GM23338 (cell line): ENCODE measurements at regions not wholly inside any gene's neighbourhood (a gene's known extent, or its start where the extent isn't known, plus 50 kb on each side); places are given as distances from the start of the nearest gene placed in this dataset.

Source experiments
- ATAC-seq: fragments of 200-7000 bp; cut with Tn5 transposase; 3 replicates; pipeline ENCODE4 v1.9.1; 2020
- DNase-seq: peaks from one replicate; pipeline ENCODE4 v3.0.0-alpha.2; 2015; ENCODE audit warnings: low spot score
- H2AFZ ChIP-seq: fragments of 200-600 bp; sonication (generic); 2 replicates; pipeline ENCODE4 v1.8.0; 2016; ENCODE audit warnings: antibody characterized with exemption, mild to moderate bottlenecking, moderate library complexity
- H3F3A ChIP-seq: fragments of 200-600 bp; sonication (generic); replicated peaks from 2 replicates; pipeline ENCODE4 v1.8.0; 2017; ENCODE audit warnings: antibody characterized with exemption, mixed run types, low read depth
- H3K27ac ChIP-seq: fragments of 200-600 bp; sonication (generic); 2 replicates; pipeline ENCODE4 v1.6.1; 2016; ENCODE audit warnings: low read depth
- H3K27me3 ChIP-seq: fragments of 200-600 bp; sonication (generic); 2 replicates; pipeline ENCODE4 v1.8.0; 2016; ENCODE audit warnings: mild to moderate bottlenecking, mixed run types, moderate library complexity; ENCODE audit not compliant: insufficient read depth
- H3K36me3 ChIP-seq: fragments of 200-600 bp; sonication (generic); 2 replicates; pipeline ENCODE4 v1.8.0; 2016; ENCODE audit warnings: mild to moderate bottlenecking; ENCODE audit not compliant: insufficient read depth
- H3K4me1 ChIP-seq: fragments of 200-600 bp; sonication (generic); 2 replicates; pipeline ENCODE4 v1.8.0; 2016; ENCODE audit warnings: mild to moderate bottlenecking, moderate library complexity; ENCODE audit not compliant: insufficient read depth
- H3K4me2 ChIP-seq: fragments of 200-600 bp; sonication (generic); 2 replicates; pipeline ENCODE4 v1.7.1; 2017; ENCODE audit warnings: mixed run types
- H3K4me3 ChIP-seq: fragments of 200-600 bp; sonication (generic); 2 replicates; pipeline ENCODE4 v1.6.1; 2016; ENCODE audit warnings: mixed run types
- H3K79me2 ChIP-seq: fragments of 200-600 bp; sonication (generic); replicated peaks from 2 replicates; pipeline ENCODE4 v1.8.0; 2017; ENCODE audit warnings: mild to moderate bottlenecking; ENCODE audit not compliant: insufficient read depth
- H3K9me2 ChIP-seq: fragments of 200-600 bp; sonication (generic); 2 replicates; pipeline ENCODE4 v1.8.0; 2017; ENCODE audit not compliant: insufficient read depth
- H4K20me1 ChIP-seq: fragments of 200-600 bp; sonication (generic); replicated peaks from 2 replicates; pipeline ENCODE4 v1.8.0; 2017; ENCODE audit warnings: mild to moderate bottlenecking; ENCODE audit not compliant: insufficient read depth
- H3K27ac Mint-ChIP-seq: 2 replicates; pipeline ENCODE4 v1.8.0; 2020; ENCODE audit warnings: inconsistent platforms, mild to moderate bottlenecking, moderate library complexity, mixed read lengths
- H3K27me3 Mint-ChIP-seq: 3 replicates; pipeline ENCODE4 v1.8.0; 2022; ENCODE audit warnings: low read depth, mild to moderate bottlenecking, moderate library complexity, mixed read lengths, inconsistent platforms; ENCODE audit not compliant: insufficient read depth, poor library complexity
- H3K36me3 Mint-ChIP-seq: 3 replicates; pipeline ENCODE4 v1.8.0; 2021; ENCODE audit warnings: low read depth, mild to moderate bottlenecking, inconsistent platforms, moderate library complexity, mixed read lengths
- H3K4me1 Mint-ChIP-seq: 3 replicates; pipeline ENCODE4 v1.8.0; 2020; ENCODE audit warnings: mild to moderate bottlenecking, inconsistent platforms, mixed read lengths
- H3K4me3 Mint-ChIP-seq: 3 replicates; pipeline ENCODE4 v1.8.0; 2021; ENCODE audit warnings: moderate library complexity, mild to moderate bottlenecking, inconsistent platforms, mixed read lengths
- H3K9me3 Mint-ChIP-seq: 3 replicates; pipeline ENCODE4 v1.8.0; 2020; ENCODE audit warnings: moderate library complexity, mild to moderate bottlenecking, inconsistent platforms, mixed read lengths
- CREB1 ChIP-seq: fragments of 250-450 bp; sonication (Bioruptor Pico); IDR thresholded peaks from 2 replicates; pipeline ENCODE4 v1.5.0; 2020; ENCODE audit warnings: low read depth, mild to moderate bottlenecking, moderate library complexity
- EZH2 ChIP-seq: fragments of 200-600 bp; sonication (generic); IDR thresholded peaks from one replicate; pipeline ENCODE4 v1.8.0; 2017; ENCODE audit warnings: antibody characterized with exemption, mild to moderate bottlenecking, low read depth; ENCODE audit not compliant: unreplicated experiment
- EZH2phosphoT487 ChIP-seq: fragments of 200-600 bp; sonication (generic); IDR thresholded peaks from one replicate; pipeline ENCODE4 v1.8.1; 2018; ENCODE audit warnings: antibody characterized with exemption; ENCODE audit not compliant: unreplicated experiment
- JUNB ChIP-seq: IDR thresholded peaks from one replicate; pipeline ENCODE4 v1.6.1; 2016; ENCODE audit warnings: antibody characterized with exemption; ENCODE audit not compliant: unreplicated experiment
- NANOG ChIP-seq: IDR thresholded peaks from 2 replicates; pipeline ENCODE4 v1.6.1; 2016; ENCODE audit warnings: antibody characterized with exemption, borderline replicate concordance
- POLR2AphosphoS5 ChIP-seq: IDR thresholded peaks from 2 replicates; pipeline ENCODE4 v1.6.1; 2016; ENCODE audit warnings: antibody characterized with exemption, low read depth
- STAT1 ChIP-seq: IDR thresholded peaks from one replicate; pipeline ENCODE4 v1.6.1; 2016; ENCODE audit warnings: antibody characterized with exemption; ENCODE audit not compliant: unreplicated experiment
- ZNF114 ChIP-seq: fragments of 250-450 bp; sonication (Bioruptor Pico); IDR thresholded peaks from 2 replicates; pipeline ENCODE4 v1.5.0; 2020; ENCODE audit warnings: mild to moderate bottlenecking, moderate library complexity
- ZNF331 ChIP-seq: fragments of 250-450 bp; sonication (Bioruptor Pico); IDR thresholded peaks from 2 replicates; pipeline ENCODE4 v1.5.0; 2020; ENCODE audit warnings: low read depth, mild to moderate bottlenecking, moderate library complexity
- TF ChIP-seq, protein P1 (sequence below): fragments of 250-450 bp; sonication (Bioruptor Pico); IDR thresholded peaks from 2 replicates; pipeline ENCODE4 v1.5.0; 2020; ENCODE audit warnings: mild to moderate bottlenecking, moderate library complexity
- TF ChIP-seq, protein P2 (sequence below): IDR thresholded peaks from 2 replicates; pipeline ENCODE4 v1.6.1; 2016; ENCODE audit warnings: antibody characterized with exemption
- TF ChIP-seq, protein P3 (sequence below), 2 experiments: fragments of 200-600 bp in 1 of 2; sonication (generic) in 1 of 2; conservative IDR thresholded peaks; 2 replicates each; pipeline versions ENCODE4 v1.5.1 to v1.6.1; 2016 to 2017; ENCODE audit warnings: antibody characterized with exemption in 2 of 2, low read depth in 2 of 2, mild to moderate bottlenecking in 2 of 2, moderate library complexity in 1 of 2
- TF ChIP-seq, protein P4 (sequence below): IDR thresholded peaks from one replicate; pipeline ENCODE4 v1.6.1; 2018; ENCODE audit warnings: antibody characterized with exemption; ENCODE audit not compliant: unreplicated experiment

DNA sequence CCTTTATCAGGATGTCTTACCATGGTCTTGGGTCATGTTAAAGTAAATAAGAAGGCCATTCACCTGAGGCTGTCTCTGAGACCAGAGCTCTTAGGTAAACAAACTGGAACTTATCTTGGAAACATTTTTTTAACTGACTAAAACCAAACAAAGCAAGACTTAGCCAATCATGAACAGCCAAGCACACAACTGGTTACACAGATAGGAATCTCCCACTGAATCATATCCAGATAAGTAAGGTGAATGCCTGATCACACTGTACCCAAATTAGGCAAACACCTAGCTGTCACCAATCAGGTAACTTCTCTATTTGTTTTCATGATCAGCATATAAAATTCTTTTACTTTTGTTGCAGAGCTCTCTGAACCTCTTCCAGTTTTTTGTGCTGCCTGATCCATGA, 205.4 kb downstream of the CNTN3 start:
- Histone ChIP-seq H2AFZ (no peak overlapping the region), H3K36me3 (no peaks in the 10 kb centered on the region), H3K4me2 (no peak overlapping the region), H3K9me2 (no peaks in the 10 kb centered on the region), H3K79me2 (no peaks in the 10 kb centered on the region), H3K27ac (no peak overlapping the region), H3K27me3 (no peaks in the 10 kb centered on the region), H3K4me1 (peaks cover 18% of the 10 kb centered on the region), H3K4me3 (no peak overlapping the region), H3F3A (no peaks in the 10 kb centered on the region), H4K20me1 (no peaks in the 10 kb centered on the region)
- no peak for ATAC-seq
- peaks cover 14% of the 10 kb centered on the region for H3K4me1 Mint-ChIP-seq
- TF ChIP-seq ZNF331: no peak
- TF ChIP-seq, protein P1, sequence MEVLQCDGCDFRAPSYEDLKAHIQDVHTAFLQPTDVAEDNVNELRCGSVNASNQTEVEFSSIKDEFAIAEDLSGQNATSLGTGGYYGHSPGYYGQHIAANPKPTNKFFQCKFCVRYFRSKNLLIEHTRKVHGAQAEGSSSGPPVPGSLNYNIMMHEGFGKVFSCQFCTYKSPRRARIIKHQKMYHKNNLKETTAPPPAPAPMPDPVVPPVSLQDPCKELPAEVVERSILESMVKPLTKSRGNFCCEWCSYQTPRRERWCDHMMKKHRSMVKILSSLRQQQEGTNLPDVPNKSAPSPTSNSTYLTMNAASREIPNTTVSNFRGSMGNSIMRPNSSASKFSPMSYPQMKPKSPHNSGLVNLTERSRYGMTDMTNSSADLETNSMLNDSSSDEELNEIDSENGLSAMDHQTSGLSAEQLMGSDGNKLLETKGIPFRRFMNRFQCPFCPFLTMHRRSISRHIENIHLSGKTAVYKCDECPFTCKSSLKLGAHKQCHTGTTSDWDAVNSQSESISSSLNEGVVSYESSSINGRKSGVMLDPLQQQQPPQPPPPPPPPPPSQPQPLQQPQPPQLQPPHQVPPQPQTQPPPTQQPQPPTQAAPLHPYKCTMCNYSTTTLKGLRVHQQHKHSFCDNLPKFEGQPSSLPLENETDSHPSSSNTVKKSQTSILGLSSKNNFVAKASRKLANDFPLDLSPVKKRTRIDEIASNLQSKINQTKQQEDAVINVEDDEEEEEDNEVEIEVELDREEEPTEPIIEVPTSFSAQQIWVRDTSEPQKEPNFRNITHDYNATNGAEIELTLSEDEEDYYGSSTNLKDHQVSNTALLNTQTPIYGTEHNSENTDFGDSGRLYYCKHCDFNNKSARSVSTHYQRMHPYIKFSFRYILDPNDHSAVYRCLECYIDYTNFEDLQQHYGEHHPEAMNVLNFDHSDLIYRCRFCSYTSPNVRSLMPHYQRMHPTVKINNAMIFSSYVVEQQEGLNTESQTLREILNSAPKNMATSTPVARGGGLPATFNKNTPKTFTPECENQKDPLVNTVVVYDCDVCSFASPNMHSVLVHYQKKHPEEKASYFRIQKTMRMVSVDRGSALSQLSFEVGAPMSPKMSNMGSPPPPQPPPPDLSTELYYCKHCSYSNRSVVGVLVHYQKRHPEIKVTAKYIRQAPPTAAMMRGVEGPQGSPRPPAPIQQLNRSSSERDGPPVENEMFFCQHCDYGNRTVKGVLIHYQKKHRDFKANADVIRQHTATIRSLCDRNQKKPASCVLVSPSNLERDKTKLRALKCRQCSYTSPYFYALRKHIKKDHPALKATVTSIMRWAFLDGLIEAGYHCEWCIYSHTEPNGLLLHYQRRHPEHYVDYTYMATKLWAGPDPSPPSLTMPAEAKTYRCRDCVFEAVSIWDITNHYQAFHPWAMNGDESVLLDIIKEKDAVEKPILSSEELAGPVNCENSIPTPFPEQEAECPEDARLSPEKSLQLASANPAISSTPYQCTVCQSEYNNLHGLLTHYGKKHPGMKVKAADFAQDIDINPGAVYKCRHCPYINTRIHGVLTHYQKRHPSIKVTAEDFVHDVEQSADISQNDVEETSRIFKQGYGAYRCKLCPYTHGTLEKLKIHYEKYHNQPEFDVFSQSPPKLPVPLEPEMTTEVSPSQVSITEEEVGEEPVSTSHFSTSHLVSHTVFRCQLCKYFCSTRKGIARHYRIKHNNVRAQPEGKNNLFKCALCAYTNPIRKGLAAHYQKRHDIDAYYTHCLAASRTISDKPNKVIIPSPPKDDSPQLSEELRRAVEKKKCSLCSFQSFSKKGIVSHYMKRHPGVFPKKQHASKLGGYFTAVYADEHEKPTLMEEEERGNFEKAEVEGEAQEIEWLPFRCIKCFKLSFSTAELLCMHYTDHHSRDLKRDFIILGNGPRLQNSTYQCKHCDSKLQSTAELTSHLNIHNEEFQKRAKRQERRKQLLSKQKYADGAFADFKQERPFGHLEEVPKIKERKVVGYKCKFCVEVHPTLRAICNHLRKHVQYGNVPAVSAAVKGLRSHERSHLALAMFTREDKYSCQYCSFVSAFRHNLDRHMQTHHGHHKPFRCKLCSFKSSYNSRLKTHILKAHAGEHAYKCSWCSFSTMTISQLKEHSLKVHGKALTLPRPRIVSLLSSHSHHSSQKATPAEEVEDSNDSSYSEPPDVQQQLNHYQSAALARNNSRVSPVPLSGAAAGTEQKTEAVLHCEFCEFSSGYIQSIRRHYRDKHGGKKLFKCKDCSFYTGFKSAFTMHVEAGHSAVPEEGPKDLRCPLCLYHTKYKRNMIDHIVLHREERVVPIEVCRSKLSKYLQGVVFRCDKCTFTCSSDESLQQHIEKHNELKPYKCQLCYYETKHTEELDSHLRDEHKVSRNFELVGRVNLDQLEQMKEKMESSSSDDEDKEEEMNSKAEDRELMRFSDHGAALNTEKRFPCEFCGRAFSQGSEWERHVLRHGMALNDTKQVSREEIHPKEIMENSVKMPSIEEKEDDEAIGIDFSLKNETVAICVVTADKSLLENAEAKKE (CRISPR knock-in tag): no peak
- TF ChIP-seq, protein P2, sequence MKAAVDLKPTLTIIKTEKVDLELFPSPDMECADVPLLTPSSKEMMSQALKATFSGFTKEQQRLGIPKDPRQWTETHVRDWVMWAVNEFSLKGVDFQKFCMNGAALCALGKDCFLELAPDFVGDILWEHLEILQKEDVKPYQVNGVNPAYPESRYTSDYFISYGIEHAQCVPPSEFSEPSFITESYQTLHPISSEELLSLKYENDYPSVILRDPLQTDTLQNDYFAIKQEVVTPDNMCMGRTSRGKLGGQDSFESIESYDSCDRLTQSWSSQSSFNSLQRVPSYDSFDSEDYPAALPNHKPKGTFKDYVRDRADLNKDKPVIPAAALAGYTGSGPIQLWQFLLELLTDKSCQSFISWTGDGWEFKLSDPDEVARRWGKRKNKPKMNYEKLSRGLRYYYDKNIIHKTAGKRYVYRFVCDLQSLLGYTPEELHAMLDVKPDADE: no peak
- TF ChIP-seq, protein P3, sequence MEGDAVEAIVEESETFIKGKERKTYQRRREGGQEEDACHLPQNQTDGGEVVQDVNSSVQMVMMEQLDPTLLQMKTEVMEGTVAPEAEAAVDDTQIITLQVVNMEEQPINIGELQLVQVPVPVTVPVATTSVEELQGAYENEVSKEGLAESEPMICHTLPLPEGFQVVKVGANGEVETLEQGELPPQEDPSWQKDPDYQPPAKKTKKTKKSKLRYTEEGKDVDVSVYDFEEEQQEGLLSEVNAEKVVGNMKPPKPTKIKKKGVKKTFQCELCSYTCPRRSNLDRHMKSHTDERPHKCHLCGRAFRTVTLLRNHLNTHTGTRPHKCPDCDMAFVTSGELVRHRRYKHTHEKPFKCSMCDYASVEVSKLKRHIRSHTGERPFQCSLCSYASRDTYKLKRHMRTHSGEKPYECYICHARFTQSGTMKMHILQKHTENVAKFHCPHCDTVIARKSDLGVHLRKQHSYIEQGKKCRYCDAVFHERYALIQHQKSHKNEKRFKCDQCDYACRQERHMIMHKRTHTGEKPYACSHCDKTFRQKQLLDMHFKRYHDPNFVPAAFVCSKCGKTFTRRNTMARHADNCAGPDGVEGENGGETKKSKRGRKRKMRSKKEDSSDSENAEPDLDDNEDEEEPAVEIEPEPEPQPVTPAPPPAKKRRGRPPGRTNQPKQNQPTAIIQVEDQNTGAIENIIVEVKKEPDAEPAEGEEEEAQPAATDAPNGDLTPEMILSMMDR (conservative IDR thresholded peaks at IDR 0.05; ENCODE audit: low read depth in 2 of 2): no peak
- no peak for TF ChIP-seq NANOG
- TF ChIP-seq JUNB: no peak
- no peak for TF ChIP-seq ZNF114 (CRISPR knock-in tag)
- no peak for TF ChIP-seq EZH2
- no peak for TF ChIP-seq POLR2AphosphoS5
- TF ChIP-seq, protein P4, sequence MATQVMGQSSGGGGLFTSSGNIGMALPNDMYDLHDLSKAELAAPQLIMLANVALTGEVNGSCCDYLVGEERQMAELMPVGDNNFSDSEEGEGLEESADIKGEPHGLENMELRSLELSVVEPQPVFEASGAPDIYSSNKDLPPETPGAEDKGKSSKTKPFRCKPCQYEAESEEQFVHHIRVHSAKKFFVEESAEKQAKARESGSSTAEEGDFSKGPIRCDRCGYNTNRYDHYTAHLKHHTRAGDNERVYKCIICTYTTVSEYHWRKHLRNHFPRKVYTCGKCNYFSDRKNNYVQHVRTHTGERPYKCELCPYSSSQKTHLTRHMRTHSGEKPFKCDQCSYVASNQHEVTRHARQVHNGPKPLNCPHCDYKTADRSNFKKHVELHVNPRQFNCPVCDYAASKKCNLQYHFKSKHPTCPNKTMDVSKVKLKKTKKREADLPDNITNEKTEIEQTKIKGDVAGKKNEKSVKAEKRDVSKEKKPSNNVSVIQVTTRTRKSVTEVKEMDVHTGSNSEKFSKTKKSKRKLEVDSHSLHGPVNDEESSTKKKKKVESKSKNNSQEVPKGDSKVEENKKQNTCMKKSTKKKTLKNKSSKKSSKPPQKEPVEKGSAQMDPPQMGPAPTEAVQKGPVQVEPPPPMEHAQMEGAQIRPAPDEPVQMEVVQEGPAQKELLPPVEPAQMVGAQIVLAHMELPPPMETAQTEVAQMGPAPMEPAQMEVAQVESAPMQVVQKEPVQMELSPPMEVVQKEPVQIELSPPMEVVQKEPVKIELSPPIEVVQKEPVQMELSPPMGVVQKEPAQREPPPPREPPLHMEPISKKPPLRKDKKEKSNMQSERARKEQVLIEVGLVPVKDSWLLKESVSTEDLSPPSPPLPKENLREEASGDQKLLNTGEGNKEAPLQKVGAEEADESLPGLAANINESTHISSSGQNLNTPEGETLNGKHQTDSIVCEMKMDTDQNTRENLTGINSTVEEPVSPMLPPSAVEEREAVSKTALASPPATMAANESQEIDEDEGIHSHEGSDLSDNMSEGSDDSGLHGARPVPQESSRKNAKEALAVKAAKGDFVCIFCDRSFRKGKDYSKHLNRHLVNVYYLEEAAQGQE: no peak
- no peak for TF ChIP-seq CREB1
- no peak for TF ChIP-seq EZH2phosphoT487
- no peak for TF ChIP-seq STAT1
- no peak overlapping the region for H3K4me3 Mint-ChIP-seq
- no peaks in the 10 kb centered on the region for H3K36me3 Mint-ChIP-seq
- no peak for DNase-seq
- peaks cover 1% of the 10 kb centered on the region for H3K27me3 Mint-ChIP-seq
- H3K27ac Mint-ChIP-seq: no peak overlapping the region
- no peaks in the 10 kb centered on the region for H3K9me3 Mint-ChIP-seq
